A673 (cell line): ENCODE measurements at regions not wholly inside any gene's neighbourhood (a gene's known extent, or its start where the extent isn't known, plus 50 kb on each side); places are given as distances from the start of the nearest gene placed in this dataset.

Experiments
- BruUV-seq: library from RNA; stranded (reverse); fragments of 400-500 nt; replicated peaks from 2 replicates; lab custom pipeline; 2021; lab: Mats Ljungman, UMichigan
- CTCF ChIA-PET: fragments of 300-600 bp; sonication (Branson Sonifier 250); formaldehyde crosslinking; loops from one replicate; lab custom pipeline; 2022; ENCODE audit warnings: antibody characterized with exemption; lab: Charles Lee
- POLR2A ChIA-PET: fragments of 300-600 bp; sonication (Branson Sonifier 250); formaldehyde crosslinking; loops from one replicate; lab custom pipeline; 2022; ENCODE audit warnings: antibody characterized with exemption; ENCODE audit not compliant: low non-redundant PET; lab: Charles Lee
- DNase-seq: peaks from one replicate; pipeline ENCODE4 v3.0.0-alpha.2; 2015; ENCODE audit warnings: low spot score
- H3K27ac ChIP-seq: fragments of 200-600 bp; sonication (generic); 2 replicates; pipeline ENCODE4 v1.5.1; 2016; ENCODE audit warnings: mixed run types, low read depth, mild to moderate bottlenecking, mixed read lengths, antibody characterized with exemption, low read length; ENCODE audit not compliant: poor library complexity, severe bottlenecking
- H3K27me3 ChIP-seq: fragments of 200-600 bp; sonication (generic); replicated peaks from 2 replicates; pipeline ENCODE4 v1.6.1; 2017; ENCODE audit warnings: mixed run types, low read depth, mild to moderate bottlenecking, mixed read lengths, antibody characterized with exemption, low read length; ENCODE audit not compliant: insufficient read depth, poor library complexity
- H3K36me3 ChIP-seq: fragments of 200-600 bp; sonication (generic); 2 replicates; pipeline ENCODE4 v1.6.1; 2016; ENCODE audit warnings: mixed run types, mild to moderate bottlenecking, mixed read lengths, antibody characterized with exemption, low read length; ENCODE audit not compliant: insufficient read depth, poor library complexity, severe bottlenecking
- H3K4me1 ChIP-seq: fragments of 200-600 bp; sonication (generic); 2 replicates; pipeline ENCODE4 v1.6.1; 2017; ENCODE audit warnings: mixed run types, mild to moderate bottlenecking, mixed read lengths, antibody characterized with exemption, low read length; ENCODE audit not compliant: insufficient read depth, poor library complexity, severe bottlenecking
- H3K4me3 ChIP-seq: fragments of 200-600 bp; sonication (generic); 2 replicates; pipeline ENCODE4 v1.5.1; 2016; ENCODE audit warnings: low read depth, mixed run types, mild to moderate bottlenecking, mixed read lengths, low read length; ENCODE audit not compliant: poor library complexity, severe bottlenecking
- H3K9me3 ChIP-seq: fragments of 200-600 bp; sonication (generic); 2 replicates; pipeline ENCODE4 v1.6.1; 2016; ENCODE audit warnings: mixed run types, low read depth, mild to moderate bottlenecking, mixed read lengths, antibody characterized with exemption, low read length; ENCODE audit not compliant: poor library complexity, severe bottlenecking
- CTCF ChIP-seq: fragments of 300-800, 200-600 bp; sonication (generic); conservative IDR thresholded peaks from 2 replicates; pipeline ENCODE4 v1.5.1; 2017; ENCODE audit warnings: low read depth, mild to moderate bottlenecking, antibody characterized with exemption, low read length, moderate library complexity, mixed read lengths
- EZH2 ChIP-seq: fragments of 200-600 bp; sonication (generic); IDR thresholded peaks from 2 replicates; pipeline ENCODE4 v1.6.1; 2017; ENCODE audit warnings: borderline replicate concordance, low read depth, mild to moderate bottlenecking, mixed read lengths, antibody characterized with exemption, low read length; ENCODE audit not compliant: poor library complexity, severe bottlenecking
- intact Hi-C: fragments of 100-400 bp; cut with micrococcal nuclease; formaldehyde crosslinking; loops from one replicate; pipeline ENCODE4 v1.10.0; 2022; ENCODE audit not compliant: unreplicated experiment

DNA sequence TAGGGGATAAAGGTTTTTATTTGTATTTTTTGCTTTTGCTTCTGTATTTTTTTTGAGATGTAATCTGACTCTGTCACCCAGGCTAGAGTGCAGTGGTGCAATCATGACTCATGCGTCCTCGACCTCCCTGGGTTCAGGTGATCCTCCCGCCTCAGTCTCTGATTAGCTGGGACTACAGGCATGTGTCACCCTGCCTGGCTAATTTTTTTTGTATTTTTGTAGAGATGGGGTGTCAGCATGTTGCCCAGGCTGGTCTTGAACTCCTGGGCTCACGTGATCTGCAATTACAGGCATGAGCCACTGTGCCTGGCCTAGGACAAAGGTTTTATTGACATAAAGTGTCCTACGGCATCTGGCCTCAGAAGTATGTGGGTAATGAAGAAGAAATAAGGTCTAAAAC is 297.1 kb upstream of the C9orf72 start:
- H3K27me3 ChIP-seq: peaks cover 16% of the 10 kb centered on the region
- no peaks in the 10 kb centered on the region for H3K9me3 ChIP-seq
- intact Hi-C loops: no loop called here
- TF ChIP-seq CTCF (no peak), EZH2 (no peak)
- no peaks in the 10 kb centered on the region for H3K4me1 ChIP-seq
- ChIA-PET POLR2A (no interaction called here), CTCF (no interaction called here)
- H3K4me3 ChIP-seq: no peak overlapping the region
- DNase-seq: no peak
- H3K27ac ChIP-seq: no peak overlapping the region
- no peaks in the 10 kb centered on the region for H3K36me3 ChIP-seq
- BruUV-seq: no TSS peak

- Histone ChIP-seq H3K4me1 (no peaks in the 10 kb centered on the region), H3K36me3 (no peaks in the 10 kb centered on the region), H3K4me3 (no peak overlapping the region), H3K27ac (no peak overlapping the region), H3K9me3 (no peaks in the 10 kb centered on the region), H3K27me3 (peaks cover under 1% of the 10 kb centered on the region)
- ChIA-PET POLR2A (no interaction called here), CTCF (no interaction called here)
- BruUV-seq: no TSS peak
- TF ChIP-seq EZH2: no peak
- no peak for TF ChIP-seq CTCF
- intact Hi-C loops: no loop called here
- no peak for DNase-seq
These were observed 306.9 kb upstream of the C9orf72 start for GRCh38 chr9:27880156-27880555.

DNA sequence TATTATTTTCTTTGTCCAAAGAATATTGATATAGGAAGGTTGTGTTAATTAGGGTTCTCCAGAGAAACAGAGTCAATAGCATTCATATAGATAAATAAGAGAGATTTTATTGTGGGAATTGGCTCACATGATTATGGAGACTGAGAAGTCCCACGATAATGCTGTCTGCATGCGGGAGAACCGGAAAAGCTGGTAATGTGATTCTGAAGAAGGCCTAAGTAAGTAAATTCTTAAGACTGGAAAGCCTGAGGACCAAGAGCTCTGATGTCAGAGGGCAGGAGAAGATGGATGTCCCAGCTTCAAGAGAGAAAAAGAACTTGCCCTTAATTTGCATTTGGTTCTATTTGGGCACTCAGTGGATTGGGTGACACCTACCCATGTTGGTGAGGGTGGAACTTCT is 307.4 kb upstream of the C9orf72 start:
- BruUV-seq: no TSS peak
- ChIA-PET CTCF (no interaction called here), POLR2A (no interaction called here)
- H3K36me3 ChIP-seq: no peaks in the 10 kb centered on the region
- no peaks in the 10 kb centered on the region for H3K4me1 ChIP-seq
- no peaks in the 10 kb centered on the region for H3K9me3 ChIP-seq
- H3K27me3 ChIP-seq: no peaks in the 10 kb centered on the region
- H3K4me3 ChIP-seq: no peak overlapping the region
- TF ChIP-seq CTCF (no peak), EZH2 (no peak)
- intact Hi-C loops: no loop called here
- H3K27ac ChIP-seq: no peak overlapping the region
- no peak for DNase-seq
